ENCODE measurements at regions not wholly inside any gene's neighbourhood (a gene's known extent, or its start where the extent isn't known, plus 50 kb on each side); places are given as distances from the start of the nearest gene placed in this dataset.

DNA sequence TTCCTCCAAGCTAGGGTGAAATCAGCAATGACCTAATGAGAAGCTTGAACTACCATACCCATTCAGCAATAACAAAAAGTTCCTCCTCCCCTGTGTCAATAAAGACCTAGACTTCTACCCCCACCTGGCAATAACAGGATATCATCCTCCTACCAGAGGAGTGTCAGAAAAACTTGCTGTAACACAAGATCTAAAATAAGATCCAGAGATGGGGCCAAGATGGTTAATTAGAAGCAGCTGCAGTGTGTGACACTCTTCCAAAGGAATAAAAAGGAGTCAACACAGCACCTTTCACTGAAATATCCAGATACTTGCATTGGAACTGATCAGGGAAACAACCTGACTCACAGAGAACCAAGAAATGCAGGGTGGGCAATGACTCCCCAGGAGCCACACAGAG is 84.4 kb upstream of the ARHGAP42 start:
- Histone ChIP-seq H2AFZ (ENCODE audit: low read length) (no peak overlapping the region), H3K4me3 (ENCODE audit: extremely low read depth in 1 of 4, insufficient read depth in 2 of 4, low read depth in 3 of 4, low read length in 4 of 4) (no peak overlapping the region), H3K4ac (replicated peaks; ENCODE audit: insufficient read length, low read depth, low read length) (no peak overlapping the region), H2BK15ac (ENCODE audit: low read length) (no peak overlapping the region), H2BK5ac (ENCODE audit: low read depth, low read length) (no peak overlapping the region), H3K9me3 (ENCODE audit: insufficient read depth in 2 of 2, low read depth in 1 of 2, low read length in 1 of 2) (no peaks in the 10 kb centered on the region), H2AK5ac (ENCODE audit: low read depth, low read length) (no peak overlapping the region), H4K8ac (ENCODE audit: extremely low read depth, insufficient read depth, low read length) (no peak overlapping the region), H4K5ac (ENCODE audit: insufficient read length, low read depth, low read length) (no peak overlapping the region), H3K79me1 (ENCODE audit: low read depth, low read length) (no peaks in the 10 kb centered on the region), H3K23ac (ENCODE audit: insufficient read length) (no peak overlapping the region), H3K4me1 (replicated peaks in 1 of 4; ENCODE audit: control insufficient read depth in 3 of 4, insufficient read depth in 4 of 4, low read length in 3 of 4) (no peaks in the 10 kb centered on the region), H3K14ac (ENCODE audit: insufficient read length) (no peak overlapping the region), H3K4me2 (ENCODE audit: insufficient read depth in 1 of 2, low read depth in 2 of 2, low read length in 2 of 2) (no peak overlapping the region), H2BK20ac (ENCODE audit: low read length) (no peak overlapping the region), H2BK120ac (replicated peaks; ENCODE audit: low read depth, low read length) (no peak overlapping the region), H3K56ac (replicated peaks; ENCODE audit: insufficient read length, low read depth, low read length) (no peak overlapping the region), H3K18ac (ENCODE audit: extremely low read depth, low read length) (no peak overlapping the region), H3K79me2 (ENCODE audit: control insufficient read depth in 1 of 2, insufficient read depth in 2 of 2, low read length in 2 of 2) (no peaks in the 10 kb centered on the region), H3K27ac (ENCODE audit: low read depth, low read length) (no peak overlapping the region), H3K27me3 (replicated peaks in 1 of 4; ENCODE audit: control insufficient read depth in 3 of 4, extremely low read depth in 1 of 4, insufficient read depth in 3 of 4, low read length in 3 of 4) (no peaks in the 10 kb centered on the region), H4K20me1 (replicated peaks in 1 of 2; ENCODE audit: control insufficient read depth in 1 of 2, insufficient read depth in 2 of 2, low read length in 2 of 2) (no peaks in the 10 kb centered on the region), H3K9ac (replicated peaks in 1 of 4; ENCODE audit: extremely low read depth in 1 of 4, low read depth in 3 of 4, low read length in 3 of 4) (no peak overlapping the region), H2BK12ac (ENCODE audit: low read depth, low read length) (no peak overlapping the region), H3K36me3 (ENCODE audit: control insufficient read depth in 2 of 4, insufficient read depth in 4 of 4, low read length in 3 of 4) (no peaks in the 10 kb centered on the region), H3K23me2 (ENCODE audit: low read depth, low read length) (no peaks in the 10 kb centered on the region), H4K91ac (replicated peaks; ENCODE audit: insufficient read length, low read length) (no peak overlapping the region)
- DNase-seq (ENCODE audit: low read depth in 1 of 2, low spot score in 2 of 2), result no peak
- CTCF ChIA-PET (ENCODE audit: partially characterized antibody), result interaction anchor here (0.8 kb wide), 1 partner anchor 87 kb away, joined by 3 read pairs; no protein-coding TSS in a partner anchor
- POLR2A ChIA-PET (ENCODE audit: partially characterized antibody), result no interaction called here
- FAIRE-seq, result no peak
- TF ChIP-seq TAF7 (optimal IDR thresholded peaks at IDR 0.05; ENCODE audit: borderline replicate concordance, low read depth, low read length) (no peak), RNF2 (IDR thresholded peaks at IDR 0.05; ENCODE audit: borderline replicate concordance, low read depth, low read length, missing control alignments, poor library complexity, severe bottlenecking) (no peak), MAFK (IDR thresholded peaks at IDR 0.05; ENCODE audit: low read depth, low read length) (no peak), TAF1 (IDR thresholded peaks at IDR 0.05; ENCODE audit: low read depth, low read length) (no peak), CHD2 (IDR thresholded peaks at IDR 0.05; ENCODE audit: low read length) (no peak), FOSL1 (IDR thresholded peaks at IDR 0.05; ENCODE audit: insufficient read depth, low read depth, low read length) (no peak), ASH2L (IDR thresholded peaks at IDR 0.05; ENCODE audit: low read length) (no peak), SIRT6 (IDR thresholded peaks at IDR 0.05; ENCODE audit: low read length) (no peak), GTF2F1 (IDR thresholded peaks at IDR 0.05; ENCODE audit: borderline replicate concordance, low read depth, low read length) (no peak), SAP30 (IDR thresholded peaks at IDR 0.05; ENCODE audit: insufficient read depth, insufficient replicate concordance, low read length) (no peak), POLR2AphosphoS5 (IDR thresholded peaks at IDR 0.05; ENCODE audit: low read depth, low read length) (no peak), RXRA (IDR thresholded peaks at IDR 0.05; ENCODE audit: insufficient read depth, low read depth, low read length) (no peak), RAD21 (IDR thresholded peaks at IDR 0.05 in 1 of 2, conservative IDR thresholded peaks at IDR 0.05 in 1 of 2; ENCODE audit: low read depth in 2 of 2, low read length in 2 of 2) (no peak)
